ENCODE measurements at regions not wholly inside any gene's neighbourhood (a gene's known extent, or its start where the extent isn't known, plus 50 kb on each side); places are given as distances from the start of the nearest gene placed in this dataset.
"Not testable (repeated sequence)": the region's sequence is repeated elsewhere in the genome, so short reads cannot be mapped to it uniquely, and the experiment has no call there.

DNA sequence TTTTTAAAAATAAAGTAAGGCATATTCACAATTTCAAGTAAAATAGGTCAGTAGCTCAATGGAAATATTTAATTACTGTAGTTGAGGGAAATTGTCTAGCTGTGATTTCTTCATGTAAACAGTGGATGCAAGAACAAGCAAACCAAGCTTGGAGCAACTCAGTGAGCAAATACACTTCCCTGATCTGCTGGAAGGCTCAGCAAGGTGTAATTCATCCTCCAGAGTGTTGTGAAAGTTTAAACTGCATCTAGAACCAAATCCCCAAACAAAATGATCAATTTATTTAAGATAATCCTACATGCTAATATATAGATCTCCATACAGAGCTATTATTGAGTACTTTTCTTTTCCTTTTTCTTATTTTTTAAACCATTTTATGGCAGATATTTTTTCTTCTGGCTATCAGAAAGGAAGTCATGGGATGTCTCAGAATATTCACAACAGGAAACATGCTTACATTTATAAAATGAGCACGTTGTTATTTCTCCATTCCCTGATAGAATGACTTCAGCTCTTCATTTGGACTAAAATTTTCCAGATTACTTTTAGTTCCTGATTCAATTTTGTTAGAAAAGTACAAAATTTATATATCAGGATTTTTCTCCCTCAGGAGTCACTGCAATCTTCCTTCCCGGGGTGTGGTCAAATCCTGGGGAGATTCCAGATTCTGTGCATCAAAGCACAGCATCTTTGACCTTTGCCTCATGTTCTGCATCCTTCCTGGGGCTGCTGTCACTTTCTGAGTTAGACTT, 219.2 kb upstream of the ELL2 start:
- Histone ChIP-seq H3K27me3 (ENCODE audit: control insufficient read depth, insufficient read depth, low read length) (no peaks in the 10 kb centered on the region), H3K36me3 (replicated peaks; ENCODE audit: control insufficient read depth, insufficient read depth, low read length) (no peaks in the 10 kb centered on the region), H3K4me3 (ENCODE audit: insufficient read depth, low read depth, low read length) (no peak overlapping the region)
- DNase-seq = no peak

- DNase-seq = no peak
- no peaks in the 10 kb centered on the region for H3K36me3 ChIP-seq (replicated peaks; ENCODE audit: control insufficient read depth, insufficient read depth, low read length)
- no peaks in the 10 kb centered on the region for H3K27me3 ChIP-seq (ENCODE audit: control insufficient read depth, insufficient read depth, low read length)
- no peak overlapping the region for H3K4me3 ChIP-seq (ENCODE audit: insufficient read depth, low read depth, low read length)
Observed at GRCh38 chr5:96177303-96177869, 215.7 kb upstream of the ELL2 start.

DNA sequence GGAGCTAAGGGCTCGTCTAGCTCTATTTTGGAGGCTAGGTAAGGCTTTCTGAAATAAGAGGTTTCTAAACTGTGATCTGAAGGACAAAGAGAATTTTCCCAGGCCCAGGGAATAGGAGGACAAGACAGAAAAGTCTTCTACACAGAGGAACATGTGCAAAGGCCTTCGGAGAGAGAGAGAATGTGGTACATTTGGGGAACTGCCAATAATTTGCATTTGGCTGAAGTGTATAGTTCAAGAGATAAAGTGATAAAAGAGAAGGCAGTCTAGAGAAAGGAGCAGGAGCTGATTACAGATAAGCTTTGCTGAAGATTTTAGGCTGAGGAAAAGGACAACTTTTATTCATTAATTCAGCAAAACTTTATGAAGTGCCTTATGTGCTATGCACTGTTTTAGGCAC, 214.4 kb upstream of the ELL2 start:
- no peak for DNase-seq
- Histone ChIP-seq H3K27me3 (ENCODE audit: control insufficient read depth, insufficient read depth, low read length) (no peaks in the 10 kb centered on the region), H3K4me3 (ENCODE audit: insufficient read depth, low read depth, low read length) (no peak overlapping the region), H3K36me3 (replicated peaks; ENCODE audit: control insufficient read depth, insufficient read depth, low read length) (no peaks in the 10 kb centered on the region)

- Histone ChIP-seq H3K4me3 (ENCODE audit: insufficient read depth, low read depth, low read length) (no peak overlapping the region), H3K36me3 (replicated peaks; ENCODE audit: control insufficient read depth, insufficient read depth, low read length) (no peaks in the 10 kb centered on the region), H3K27me3 (ENCODE audit: control insufficient read depth, insufficient read depth, low read length) (no peaks in the 10 kb centered on the region)
- DNase-seq = peak; percentile 24
Observed at GRCh38 chr5:96175090-96175489, 213.4 kb upstream of the ELL2 start.

DNA sequence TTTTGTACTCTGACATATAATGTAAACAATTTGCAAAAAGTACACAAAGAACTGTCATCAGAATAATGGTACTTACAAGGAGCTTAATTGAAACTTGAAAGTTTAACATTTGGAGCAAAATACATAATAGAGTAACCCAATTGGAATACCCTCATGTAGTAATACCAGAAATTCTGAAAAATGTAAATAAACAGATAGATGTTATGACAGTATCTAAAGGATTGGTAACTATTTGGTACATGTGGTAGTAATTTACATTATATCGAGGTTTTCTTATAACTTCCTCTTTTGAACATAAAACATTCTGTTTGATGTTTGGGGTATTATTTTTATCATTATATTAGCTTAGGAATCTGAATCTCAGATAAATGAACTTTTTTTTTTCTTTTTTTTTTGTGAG, 211.7 kb upstream of the ELL2 start:
- no peak for DNase-seq
- Histone ChIP-seq H3K36me3 (replicated peaks; ENCODE audit: control insufficient read depth, insufficient read depth, low read length) (no peaks in the 10 kb centered on the region), H3K27me3 (ENCODE audit: control insufficient read depth, insufficient read depth, low read length) (no peaks in the 10 kb centered on the region), H3K4me3 (ENCODE audit: insufficient read depth, low read depth, low read length) (no peak overlapping the region)

DNA sequence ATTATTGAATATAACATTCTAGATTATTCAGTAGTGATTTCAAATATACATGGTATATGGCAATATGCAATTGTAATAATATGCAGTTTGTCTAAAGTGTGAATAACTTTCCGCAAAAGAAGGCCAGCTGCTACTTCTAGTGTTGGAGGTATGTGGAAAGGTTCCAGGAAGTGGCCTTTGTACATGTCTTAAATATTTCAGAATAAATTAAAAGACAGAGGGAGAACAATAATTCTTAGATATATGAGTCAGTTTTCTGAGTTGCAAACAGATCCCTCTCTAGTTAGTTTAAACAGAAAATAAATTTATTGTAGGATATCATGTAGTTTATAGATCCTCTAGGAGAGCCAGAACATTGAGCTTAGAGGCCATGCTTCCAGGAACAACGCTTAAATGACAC, 210.8 kb upstream of the ELL2 start:
- no peak overlapping the region for H3K4me3 ChIP-seq (ENCODE audit: insufficient read depth, low read depth, low read length)
- H3K27me3 ChIP-seq (ENCODE audit: control insufficient read depth, insufficient read depth, low read length) = no peaks in the 10 kb centered on the region
- DNase-seq = no peak
- H3K36me3 ChIP-seq (replicated peaks; ENCODE audit: control insufficient read depth, insufficient read depth, low read length) = no peaks in the 10 kb centered on the region

- H3K27me3 ChIP-seq (ENCODE audit: control insufficient read depth, insufficient read depth, low read length); DNase-seq; H3K36me3 ChIP-seq (replicated peaks; ENCODE audit: control insufficient read depth, insufficient read depth, low read length); H3K4me3 ChIP-seq (ENCODE audit: insufficient read depth, low read depth, low read length): not testable (repeated sequence)
Observed at GRCh38 chr5:96171973-96172372, 210.3 kb upstream of the ELL2 start.

DNA sequence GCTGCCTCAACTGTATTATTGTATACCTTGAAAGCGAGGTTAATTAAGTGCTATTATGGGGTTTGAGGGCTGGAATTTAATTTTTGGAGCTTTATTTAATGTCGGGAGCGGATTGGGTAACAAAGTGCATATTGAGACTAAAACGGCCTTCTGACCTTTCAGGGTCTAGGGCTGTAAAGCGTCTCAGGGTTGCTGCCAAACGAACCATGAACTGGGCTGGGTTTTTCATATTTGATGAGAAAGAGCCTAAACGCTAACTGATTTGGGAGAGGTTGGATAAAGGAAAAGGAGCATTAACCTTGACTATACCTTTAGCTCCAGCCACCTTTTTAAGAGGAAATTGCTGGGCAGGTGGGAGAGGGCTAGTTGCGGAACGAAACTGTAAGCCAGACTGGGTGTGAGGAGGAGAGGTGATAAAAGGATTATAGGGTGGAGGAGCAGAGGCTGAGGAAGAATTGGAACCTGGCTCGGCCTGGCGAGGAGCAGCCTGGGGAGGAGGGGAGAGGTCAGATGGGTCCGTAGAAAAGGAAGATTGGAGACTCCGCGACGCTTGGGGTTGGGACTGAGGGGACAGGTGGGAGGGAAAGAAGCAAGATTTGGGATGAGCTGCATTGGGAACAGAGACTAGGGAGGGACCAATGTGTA, 209.0 kb upstream of the ELL2 start:
- H3K27me3 ChIP-seq (ENCODE audit: control insufficient read depth, insufficient read depth, low read length); DNase-seq; H3K36me3 ChIP-seq (replicated peaks; ENCODE audit: control insufficient read depth, insufficient read depth, low read length): not testable (repeated sequence)
- H3K4me3 ChIP-seq (ENCODE audit: insufficient read depth, low read depth, low read length) = peak overlapping the region; percentile 8; the same call in 1 of the 2 replicates

- not testable (repeated sequence) for H3K4me3 ChIP-seq (ENCODE audit: insufficient read depth, low read depth, low read length); H3K27me3 ChIP-seq (ENCODE audit: control insufficient read depth, insufficient read depth, low read length); DNase-seq; H3K36me3 ChIP-seq (replicated peaks; ENCODE audit: control insufficient read depth, insufficient read depth, low read length)
Observed at GRCh38 chr5:96168833-96169232, 207.2 kb upstream of the ELL2 start.

GRCh38 chr5:96159043-96159442, 197.4 kb upstream of the ELL2 start:
- no peaks in the 10 kb centered on the region for H3K27me3 ChIP-seq (ENCODE audit: control insufficient read depth, insufficient read depth, low read length)

DNA sequence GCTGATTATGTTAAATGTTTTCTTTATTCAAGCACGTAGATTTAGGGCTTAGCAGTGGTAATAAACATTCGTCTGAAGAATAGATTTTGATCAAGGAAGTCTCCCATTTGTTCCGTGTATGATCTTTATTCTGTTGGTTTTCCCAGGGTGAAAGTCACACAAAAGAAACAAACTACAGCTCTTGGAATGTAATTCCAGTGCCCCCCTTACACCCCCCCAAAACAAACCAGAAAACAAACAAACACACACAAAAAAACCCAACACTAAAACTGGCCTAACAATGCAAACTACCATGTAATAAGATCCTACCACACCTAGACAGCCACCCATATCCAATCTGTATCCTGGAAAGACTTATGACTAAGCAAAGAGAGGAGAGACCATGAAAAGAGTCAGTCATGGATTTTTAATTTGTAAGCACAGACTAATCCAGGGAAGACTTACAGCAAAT, 196.2 kb upstream of the ELL2 start:
- no peak for DNase-seq
- Histone ChIP-seq H3K4me3 (ENCODE audit: insufficient read depth, low read depth, low read length) (no peak overlapping the region), H3K36me3 (replicated peaks; ENCODE audit: control insufficient read depth, insufficient read depth, low read length) (no peaks in the 10 kb centered on the region), H3K27me3 (ENCODE audit: control insufficient read depth, insufficient read depth, low read length) (no peaks in the 10 kb centered on the region)

More at GRCh38 chr5:96159043-96159442, 197.4 kb upstream of the ELL2 start:
- Histone ChIP-seq H3K4me3 (ENCODE audit: insufficient read depth, low read depth, low read length) (no peak overlapping the region), H3K36me3 (replicated peaks; ENCODE audit: control insufficient read depth, insufficient read depth, low read length) (no peaks in the 10 kb centered on the region)
- DNase-seq = no peak

DNA sequence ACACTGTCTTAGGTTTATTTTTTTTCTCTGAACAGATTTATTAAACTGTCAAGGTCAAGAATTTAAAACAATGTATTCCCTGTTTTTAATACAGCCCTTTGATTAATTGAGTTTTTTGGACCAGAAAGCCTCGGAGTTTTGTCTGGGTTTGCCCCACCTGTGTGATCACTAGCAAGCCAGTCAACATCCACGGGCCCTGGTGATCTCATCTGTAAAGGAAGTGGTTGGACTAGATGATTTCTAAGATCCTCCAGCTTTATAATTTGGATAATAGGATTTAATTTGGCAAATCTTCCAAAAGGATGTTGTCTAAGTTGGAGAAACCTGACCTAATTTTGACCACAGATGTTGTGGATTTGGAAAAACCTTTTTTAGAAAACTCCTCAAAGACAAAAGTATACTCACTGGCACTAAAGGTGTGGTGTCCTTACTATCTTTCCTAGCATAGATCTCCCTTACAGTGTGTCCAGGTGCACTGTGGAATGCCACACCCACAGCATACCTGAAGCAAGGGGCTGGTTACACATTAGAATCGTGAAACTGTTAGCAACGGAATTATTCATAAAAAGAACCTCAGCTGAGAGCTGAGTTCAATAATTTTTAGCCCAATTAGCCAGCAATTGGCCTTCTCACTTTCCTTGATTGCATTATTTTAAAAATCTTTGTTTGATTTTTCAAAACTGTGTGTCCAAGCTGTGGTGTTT, 195.6 kb upstream of the ELL2 start:
- no peak for DNase-seq
- no peaks in the 10 kb centered on the region for H3K36me3 ChIP-seq (replicated peaks; ENCODE audit: control insufficient read depth, insufficient read depth, low read length)
- H3K27me3 ChIP-seq (ENCODE audit: control insufficient read depth, insufficient read depth, low read length) = no peaks in the 10 kb centered on the region
- no peak overlapping the region for H3K4me3 ChIP-seq (ENCODE audit: insufficient read depth, low read depth, low read length)

- DNase-seq = no peak
- no peaks in the 10 kb centered on the region for H3K36me3 ChIP-seq (replicated peaks; ENCODE audit: control insufficient read depth, insufficient read depth, low read length)
- H3K4me3 ChIP-seq (ENCODE audit: insufficient read depth, low read depth, low read length) = no peak overlapping the region
- H3K27me3 ChIP-seq (ENCODE audit: control insufficient read depth, insufficient read depth, low read length) = no peaks in the 10 kb centered on the region
Observed at GRCh38 chr5:96155147-96155546, 193.5 kb upstream of the ELL2 start.

DNA sequence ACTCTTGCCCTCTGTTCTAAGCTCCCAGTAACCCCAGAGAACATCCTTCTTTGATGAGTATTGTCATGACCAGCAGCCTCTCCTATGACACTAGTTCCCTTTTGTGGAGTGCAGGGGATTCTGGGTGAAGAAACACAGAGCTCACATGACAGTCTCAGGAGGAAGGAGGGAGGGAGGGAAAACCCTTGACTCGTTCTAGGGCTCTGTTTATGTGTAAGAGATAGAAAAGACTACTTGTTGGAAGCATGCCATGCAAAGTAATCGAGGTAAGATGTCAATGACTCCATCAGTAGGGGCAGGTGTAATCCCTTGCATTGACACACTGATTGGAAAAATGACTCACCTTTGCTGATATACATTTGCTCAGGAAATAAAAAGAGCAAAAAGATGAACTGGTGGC, 190.2 kb upstream of the ELL2 start:
- Histone ChIP-seq H3K36me3 (replicated peaks; ENCODE audit: control insufficient read depth, insufficient read depth, low read length) (no peaks in the 10 kb centered on the region), H3K27me3 (ENCODE audit: control insufficient read depth, insufficient read depth, low read length) (no peaks in the 10 kb centered on the region), H3K4me3 (ENCODE audit: insufficient read depth, low read depth, low read length) (no peak overlapping the region)
- DNase-seq = no peak

GRCh38 chr5:96150007-96150406, 188.4 kb upstream of the ELL2 start:
- no peaks in the 10 kb centered on the region for H3K27me3 ChIP-seq (ENCODE audit: control insufficient read depth, insufficient read depth, low read length)
- H3K4me3 ChIP-seq (ENCODE audit: insufficient read depth, low read depth, low read length) = no peak overlapping the region
- DNase-seq = no peak
- H3K36me3 ChIP-seq (replicated peaks; ENCODE audit: control insufficient read depth, insufficient read depth, low read length) = no peaks in the 10 kb centered on the region
